ENCODE measurements at regions not wholly inside any gene's neighbourhood (a gene's known extent, or its start where the extent isn't known, plus 50 kb on each side); places are given as distances from the start of the nearest gene placed in this dataset.
A peak's percentile ranks its signal among the peaks of the same experiment; 100 is the strongest.
"Not testable (repeated sequence)": the region's sequence is repeated elsewhere in the genome, so short reads cannot be mapped to it uniquely, and the experiment has no call there.

GRCh38 chr13:88739195-88739594, 1068.0 kb downstream of the SLITRK5 start:
- DNase-seq, result no peak

GRCh38 chr13:88744289-88744688, 1073.1 kb downstream of the SLITRK5 start:
- DNase-seq, result no peak

DNA sequence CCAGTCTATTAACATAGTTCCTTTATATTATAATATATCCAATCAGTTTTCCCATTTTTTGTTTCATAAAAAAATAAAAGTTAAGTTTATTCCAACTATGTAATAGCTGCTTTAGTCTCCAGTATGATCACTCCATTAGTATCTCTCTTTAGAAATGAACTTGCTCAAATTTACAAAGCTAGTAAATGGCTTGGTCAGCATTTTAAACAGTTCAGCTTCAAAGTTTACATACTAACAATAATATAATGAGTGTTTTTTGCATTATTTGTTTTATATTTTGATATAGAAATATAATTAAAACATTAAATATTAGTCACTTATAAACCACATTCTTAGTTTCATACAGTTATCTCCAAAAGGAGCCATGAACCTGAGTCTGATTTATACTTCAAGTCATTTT, 1073.8 kb downstream of the SLITRK5 start:
- no peak for DNase-seq

DNA sequence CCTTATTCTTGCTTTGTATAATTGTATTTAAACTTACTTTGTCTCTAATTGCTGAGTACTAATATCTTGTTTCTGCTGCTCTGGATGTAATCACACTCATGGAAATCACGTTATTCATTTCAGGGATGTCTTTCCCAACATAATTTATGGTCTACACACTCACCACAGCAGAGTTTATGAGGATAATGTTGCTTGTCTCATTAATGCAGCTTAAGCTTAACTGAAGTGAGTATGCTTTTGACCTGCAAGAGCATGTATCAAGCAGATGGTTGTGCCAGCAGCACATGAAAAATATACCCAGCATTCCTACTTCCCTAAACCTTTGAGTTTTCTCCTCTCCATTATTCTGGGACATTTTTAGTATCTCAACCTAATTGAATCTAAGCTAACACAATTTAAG, 1080.9 kb downstream of the SLITRK5 start:
- DNase-seq, result no peak

GRCh38 chr13:88754141-88754540, 1083.0 kb downstream of the SLITRK5 start:
- no peak for DNase-seq

- no peak for DNase-seq
Observed at GRCh38 chr13:88761145-88761544, 1090.0 kb downstream of the SLITRK5 start.

GRCh38 chr13:88764103-88764502, 1092.9 kb downstream of the SLITRK5 start:
- DNase-seq, result no peak

GRCh38 chr13:88800505-88800904, 1129.3 kb downstream of the SLITRK5 start:
- no peak for DNase-seq

DNA sequence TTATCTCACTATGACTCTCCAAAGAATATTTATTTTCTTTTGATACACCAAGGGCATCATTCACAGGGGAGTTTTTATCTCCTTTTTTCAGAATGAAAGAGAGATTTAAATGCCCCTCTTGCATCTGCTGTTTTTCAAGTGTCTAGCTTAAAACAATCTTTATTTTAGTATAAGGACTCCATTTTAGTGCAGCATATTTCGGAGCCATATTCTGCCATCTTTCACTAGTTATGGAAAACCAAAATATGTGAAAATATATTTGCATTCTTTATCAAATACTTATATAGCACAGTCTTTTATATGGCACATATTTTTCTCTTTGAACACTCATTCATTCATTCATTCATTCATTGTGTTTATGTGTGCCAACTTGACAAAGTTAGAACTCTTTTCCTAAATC, 1130.2 kb downstream of the SLITRK5 start:
- DNase-seq, result no peak

GRCh38 chr13:88802886-88803285, 1131.7 kb downstream of the SLITRK5 start:
- no peak for DNase-seq

GRCh38 chr13:88806438-88806837, 1135.3 kb downstream of the SLITRK5 start:
- DNase-seq, result no peak

- no peak for DNase-seq
Observed at GRCh38 chr13:88817560-88817959, 1146.4 kb downstream of the SLITRK5 start.

GRCh38 chr13:88823114-88823513, 1151.9 kb downstream of the SLITRK5 start:
- DNase-seq, result no peak

- DNase-seq, result no peak
Observed at GRCh38 chr13:88824218-88824617, 1153.0 kb downstream of the SLITRK5 start.

- DNase-seq, result no peak
Observed at GRCh38 chr13:88840085-88840484, 1168.9 kb downstream of the SLITRK5 start.

GRCh38 chr13:88852293-88852692, 1181.1 kb downstream of the SLITRK5 start:
- not testable (repeated sequence) for DNase-seq

DNA sequence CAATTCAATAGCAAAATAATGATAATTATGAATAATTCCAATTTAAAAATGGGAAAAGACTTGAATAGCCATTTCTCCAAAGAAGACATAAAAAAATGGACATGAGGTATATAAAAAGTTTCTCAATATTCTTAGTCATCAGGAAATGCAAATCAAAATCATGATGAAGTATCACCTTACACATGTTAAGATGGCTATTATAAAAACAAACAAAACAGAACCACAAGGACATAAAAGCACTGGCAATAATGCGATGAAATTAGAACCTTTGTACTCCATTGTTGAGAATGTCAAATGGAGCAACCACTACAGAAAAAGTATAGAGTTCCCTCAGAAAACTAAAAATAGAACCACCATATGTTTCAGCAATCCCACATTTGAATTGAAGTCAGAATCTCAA, 1186.1 kb downstream of the SLITRK5 start:
- peak; percentile 4 for DNase-seq

DNA sequence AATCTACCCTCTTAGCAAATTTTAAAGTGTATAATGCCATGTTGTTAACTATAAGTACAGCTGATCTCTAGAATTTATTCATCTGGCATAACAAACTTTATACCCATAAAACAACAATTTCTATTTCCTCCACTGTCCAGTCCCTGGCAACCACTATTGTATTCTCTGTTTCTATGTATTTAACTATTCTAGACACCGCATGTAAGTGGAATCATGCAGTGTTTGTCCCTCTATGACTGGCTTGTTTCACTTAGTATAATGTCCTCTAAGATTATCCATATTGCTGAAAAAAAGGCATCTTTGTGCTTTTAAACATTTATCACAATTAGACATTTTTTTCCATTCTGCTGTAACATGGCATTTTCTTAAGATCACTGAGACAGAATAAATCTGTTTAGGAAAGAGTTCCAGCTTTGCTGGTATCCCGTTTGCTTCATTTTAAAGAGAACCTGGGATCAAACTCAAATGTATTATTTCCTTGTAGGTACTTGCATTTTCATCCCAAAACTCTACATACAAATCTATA, 1191.0 kb downstream of the SLITRK5 start:
- DNase-seq, result no peak

GRCh38 chr13:88863116-88863515, 1191.9 kb downstream of the SLITRK5 start:
- DNase-seq, result no peak

DNA sequence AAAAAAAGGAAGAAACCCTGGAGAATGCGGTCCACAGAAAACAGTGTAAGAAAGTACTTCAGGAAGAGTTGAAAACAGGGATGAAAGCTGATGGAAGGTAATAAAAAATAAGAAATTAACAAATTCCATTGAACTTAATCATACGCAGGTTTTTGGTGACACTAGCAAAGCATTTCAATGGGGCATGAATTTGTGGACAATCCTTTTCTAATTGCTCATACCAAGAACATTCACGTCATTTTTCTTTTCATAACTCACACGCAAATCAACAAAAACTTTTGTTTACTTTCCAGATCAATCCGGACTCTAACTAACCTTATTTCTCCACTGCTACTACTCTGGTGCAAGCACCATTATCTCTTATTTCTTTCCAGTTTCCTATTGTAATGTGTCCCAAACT, 1195.0 kb downstream of the SLITRK5 start:
- no peak for DNase-seq

- DNase-seq, result no peak
Observed at GRCh38 chr13:88883741-88884140, 1212.6 kb downstream of the SLITRK5 start.

GRCh38 chr13:88887045-88887662, 1216.0 kb downstream of the SLITRK5 start:
- no peak for DNase-seq

DNA sequence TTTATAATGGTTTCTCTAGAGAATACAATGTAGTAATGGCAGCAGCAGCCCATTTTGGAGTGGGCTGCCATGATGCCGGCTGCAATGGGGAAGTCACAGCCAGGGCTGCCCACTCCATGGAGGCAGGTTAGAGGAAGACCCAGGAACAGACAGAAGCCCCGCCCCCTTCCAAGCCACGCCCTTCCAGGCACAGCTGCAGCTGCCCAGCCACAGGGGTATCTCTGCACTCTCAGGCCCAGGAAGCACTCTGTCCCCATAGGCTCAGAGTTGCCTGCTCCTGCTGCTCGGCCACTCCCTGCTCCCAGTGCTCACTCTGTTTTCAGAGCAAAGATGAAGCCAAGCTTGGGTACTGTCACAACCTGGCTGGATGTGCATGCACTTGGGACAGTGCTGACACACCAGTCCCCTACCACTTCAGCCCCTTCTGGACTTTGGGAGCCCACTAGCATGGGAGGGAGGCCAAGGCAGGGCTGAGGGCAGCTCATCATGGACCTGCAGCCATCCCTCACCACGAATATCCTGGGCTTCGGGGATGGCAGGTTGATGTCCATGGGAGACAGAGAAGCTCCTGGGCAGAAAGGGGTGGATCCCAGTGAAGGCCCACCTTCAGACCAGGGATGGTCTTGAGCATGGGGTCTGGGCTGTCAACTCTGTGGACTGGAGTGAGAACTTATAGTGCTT, 1224.2 kb downstream of the SLITRK5 start:
- no peak for DNase-seq

DNA sequence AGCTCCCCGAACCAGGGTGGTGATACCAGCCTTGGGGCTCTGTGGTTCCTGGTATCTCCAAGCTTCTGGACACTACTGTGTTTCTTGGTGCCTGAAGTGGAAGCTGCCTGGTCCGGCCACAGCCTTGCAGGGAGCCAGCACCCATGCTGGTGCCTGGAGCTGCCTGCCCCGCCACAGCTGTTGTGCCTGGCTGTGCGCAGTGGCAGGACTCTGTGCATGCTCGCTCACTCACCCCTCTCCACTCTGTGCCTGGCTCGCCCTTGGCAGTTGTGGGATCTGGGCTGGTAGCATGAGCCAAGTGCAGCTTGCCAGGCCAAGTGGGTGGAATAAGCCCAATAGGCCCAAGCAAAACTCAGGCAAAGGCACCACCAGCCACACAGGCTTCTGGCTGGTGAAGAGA, 1225.3 kb downstream of the SLITRK5 start:
- DNase-seq, result no peak

- no peak for DNase-seq
Observed at GRCh38 chr13:88908961-88909441, 1237.8 kb downstream of the SLITRK5 start.

All from NCI-H2107 (cell line).